Erythroblast (primary cell): ENCODE measurements at regions not wholly inside any gene's neighbourhood (a gene's known extent, or its start where the extent isn't known, plus 50 kb on each side); places are given as distances from the start of the nearest gene placed in this dataset.

Source experiments
- DNase-seq, 2 experiments: peaks; one replicate each; lab custom pipeline; 2025; lab: John Stamatoyannopoulos, UW
- GATA1 ChIP-seq: IDR thresholded peaks from 2 replicates; pipeline ENCODE4 v1.6.1; 2011; ENCODE audit warnings: low read depth, mild to moderate bottlenecking, control low read depth, low read length, moderate library complexity
- POLR2A ChIP-seq: IDR thresholded peaks from 2 replicates; pipeline ENCODE4 v1.6.1; 2011; ENCODE audit warnings: mild to moderate bottlenecking, low read length

- DNase-seq = no peak
- no peak for TF ChIP-seq POLR2A
- no peak for TF ChIP-seq GATA1
Measured at GRCh38 chr6:134732763-134733162, 217.1 kb downstream of the ALDH8A1 start.

DNA sequence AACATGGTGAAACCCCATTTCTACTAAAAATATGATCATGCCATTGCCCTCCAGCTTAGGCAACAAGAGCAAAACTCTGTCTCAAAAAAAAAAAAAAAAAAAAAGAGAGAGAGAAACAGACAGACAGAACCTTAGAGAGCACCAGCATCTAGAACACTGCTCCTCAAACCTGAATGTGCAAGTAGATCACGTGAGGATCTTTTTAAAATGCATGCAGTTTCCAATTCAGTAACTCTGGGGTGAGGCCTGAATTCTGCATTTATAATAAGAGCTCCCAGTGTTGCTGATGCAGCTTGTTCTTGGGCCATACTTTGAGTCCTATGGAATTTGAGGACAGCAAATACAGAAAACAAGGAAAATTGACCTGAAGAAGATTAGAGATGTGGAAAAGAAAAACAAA is 218.3 kb downstream of the ALDH8A1 start:
- no peak for TF ChIP-seq POLR2A
- TF ChIP-seq GATA1 = no peak
- no peak for DNase-seq

DNA sequence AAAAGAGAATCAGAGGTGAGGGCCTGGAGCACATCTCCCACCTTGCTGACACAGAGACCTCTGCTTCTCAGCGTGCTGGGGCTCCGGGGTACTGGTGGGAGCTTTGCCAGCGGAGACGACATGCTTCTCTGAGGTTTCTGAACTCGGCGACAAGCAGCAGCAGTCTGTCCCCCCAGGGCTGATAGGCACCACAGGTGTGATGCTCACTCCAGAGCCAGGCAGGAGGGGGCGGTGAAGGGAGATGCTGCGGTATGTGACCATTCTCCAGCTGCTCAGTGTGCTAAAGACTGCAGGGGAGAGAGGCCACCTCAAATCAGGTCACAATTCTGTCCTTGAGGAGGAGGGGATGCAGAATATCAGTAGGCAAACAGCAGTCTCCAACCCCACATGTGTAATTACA is 219.9 kb downstream of the ALDH8A1 start:
- DNase-seq = no peak
- TF ChIP-seq POLR2A (no peak), GATA1 (no peak)

GRCh38 chr6:134729561-134729960 is 220.3 kb downstream of the ALDH8A1 start:
- TF ChIP-seq GATA1 = no peak
- no peak for TF ChIP-seq POLR2A
- no peak for DNase-seq

DNA sequence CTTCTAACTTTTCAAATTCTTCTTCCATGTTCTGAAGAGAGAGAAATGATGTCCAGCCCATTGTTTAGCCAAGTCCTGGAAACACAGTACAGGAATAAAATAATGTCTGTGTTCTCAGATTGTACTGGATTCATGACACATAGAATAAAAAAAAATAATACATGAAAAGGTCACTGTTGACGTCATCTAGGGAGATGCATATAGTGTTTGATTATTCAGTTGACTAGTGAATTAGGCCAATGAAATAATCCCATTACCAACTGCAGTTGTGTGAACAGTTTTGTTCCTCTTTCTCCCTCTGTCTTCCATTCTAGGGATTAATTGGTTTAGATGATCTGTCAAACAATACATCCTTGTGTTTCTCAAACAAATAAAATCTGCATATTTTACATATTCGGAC is 222.8 kb downstream of the ALDH8A1 start:
- no peak for DNase-seq
- TF ChIP-seq POLR2A = no peak
- no peak for TF ChIP-seq GATA1

DNA sequence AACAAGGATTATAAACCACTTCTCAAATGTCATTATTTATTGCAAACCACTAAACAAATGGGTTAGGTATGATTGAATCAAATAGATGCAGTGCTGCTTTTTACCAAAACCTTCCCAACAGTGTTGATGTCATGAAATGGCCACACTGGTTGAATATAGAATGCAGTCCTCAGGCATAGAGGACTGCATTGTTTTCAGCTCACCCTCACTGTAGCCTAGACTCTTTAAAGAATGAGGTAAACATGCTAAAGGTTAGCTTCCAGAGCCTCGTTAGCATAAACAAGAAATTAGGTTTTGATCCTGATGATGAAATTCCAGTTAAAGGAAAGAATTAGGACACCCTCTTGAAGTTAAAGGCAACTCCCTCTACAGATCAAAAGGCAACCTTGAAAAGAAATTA is 224.3 kb downstream of the ALDH8A1 start:
- no peak for TF ChIP-seq POLR2A

GRCh38 chr6:134724771-134725340 is 225.0 kb downstream of the ALDH8A1 start:
- TF ChIP-seq POLR2A = no peak
- no peak for DNase-seq

More for the DNA sequence above, 224.3 kb downstream of the ALDH8A1 start:
- DNase-seq = no peak

DNA sequence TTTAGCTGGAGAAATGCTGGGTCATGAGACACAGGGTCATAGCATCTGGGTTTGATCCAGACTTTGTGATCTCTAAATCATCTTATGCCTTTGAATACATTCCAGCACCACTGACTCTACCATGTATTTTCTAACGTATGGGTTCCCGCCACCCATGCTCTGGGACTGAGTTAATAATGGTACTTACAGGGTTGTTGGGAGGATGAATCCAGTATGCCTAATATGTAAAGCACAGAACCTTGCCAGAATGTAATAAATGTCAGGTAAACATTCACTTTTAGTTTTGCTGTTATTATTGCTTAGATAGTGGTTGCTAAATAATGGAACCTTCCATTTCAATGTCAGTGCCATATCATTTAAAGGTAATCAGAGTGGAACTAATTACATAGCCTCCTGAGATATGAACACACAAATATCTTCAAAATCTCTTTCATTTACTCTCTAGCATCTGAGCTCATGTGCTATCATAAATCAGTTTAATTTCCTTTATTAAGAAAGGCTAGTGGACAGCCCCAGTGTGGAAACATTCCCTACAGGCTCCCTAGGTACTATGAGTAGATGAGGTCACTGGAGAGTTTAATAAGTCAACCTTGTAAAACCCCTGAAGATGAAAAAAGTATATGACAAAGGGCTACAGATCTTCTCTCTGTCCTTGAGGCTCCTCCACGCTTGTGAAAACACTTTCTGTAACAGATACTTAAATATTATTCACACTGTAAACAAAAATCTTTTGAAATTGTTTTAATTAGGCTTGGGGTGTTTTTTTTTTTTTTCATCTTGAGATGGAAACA is 226.6 kb downstream of the ALDH8A1 start:
- TF ChIP-seq POLR2A = no peak
- no peak for DNase-seq

- no peak for TF ChIP-seq GATA1
- no peak for TF ChIP-seq POLR2A
- no peak for DNase-seq
Measured at GRCh38 chr6:134722200-134722870, 227.6 kb downstream of the ALDH8A1 start.

- TF ChIP-seq POLR2A (no peak), GATA1 (no peak)
- no peak for DNase-seq
Measured at GRCh38 chr6:134721060-134721405, 228.9 kb downstream of the ALDH8A1 start.

- no peak for TF ChIP-seq POLR2A
- no peak for TF ChIP-seq GATA1
- no peak for DNase-seq
Measured at GRCh38 chr6:134720353-134721059, 229.4 kb downstream of the ALDH8A1 start.

- no peak for TF ChIP-seq POLR2A
- DNase-seq = no peak
Measured at GRCh38 chr6:134719911-134720310, 230.0 kb downstream of the ALDH8A1 start.

- TF ChIP-seq GATA1 (no peak), POLR2A (no peak)
- no peak for DNase-seq
Measured at GRCh38 chr6:134719286-134719685, 230.6 kb downstream of the ALDH8A1 start.

GRCh38 chr6:134714679-134715078 is 235.2 kb downstream of the ALDH8A1 start:
- DNase-seq = no peak
- no peak for TF ChIP-seq POLR2A
- no peak for TF ChIP-seq GATA1

DNA sequence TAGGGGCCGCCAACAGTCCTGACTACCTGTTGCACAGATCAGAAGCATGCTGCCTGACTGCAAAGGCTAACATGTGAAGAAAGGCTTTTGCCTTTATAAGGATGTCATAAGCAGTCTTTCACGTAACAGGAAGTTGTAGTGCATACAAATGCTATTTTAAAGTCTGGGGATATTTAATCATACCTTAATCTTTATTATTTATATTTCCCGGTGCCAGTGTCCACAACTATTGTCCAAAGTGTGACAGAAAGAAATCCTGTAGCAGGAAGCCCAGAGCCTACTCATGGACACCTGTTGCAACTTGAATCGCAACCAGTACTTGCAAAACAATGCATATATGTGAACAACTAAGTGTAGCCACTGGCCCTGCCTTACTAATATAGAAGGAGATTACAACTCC is 235.8 kb downstream of the ALDH8A1 start:
- TF ChIP-seq GATA1 (no peak), POLR2A (no peak)

More for the DNA sequence above, 235.8 kb downstream of the ALDH8A1 start:
- no peak for DNase-seq
